ENCODE measurements at regions not wholly inside any gene's neighbourhood (a gene's known extent, or its start where the extent isn't known, plus 50 kb on each side); places are given as distances from the start of the nearest gene placed in this dataset.
A peak's percentile ranks its signal among the peaks of the same experiment; 100 is the strongest.

GRCh38 chr13:33606692-33607091 lies 211.3 kb upstream of the RFC3 start:
- Histone ChIP-seq H3K4me3 (ENCODE audit: low read depth in 1 of 3, low read length in 3 of 3) (no peak overlapping the region), H3K36me3 (ENCODE audit: control insufficient read depth in 3 of 3, insufficient read depth in 2 of 3, low read depth in 1 of 3, low read length in 3 of 3) (no peaks in the 10 kb centered on the region), H3K4me1 (ENCODE audit: control insufficient read depth in 3 of 3, insufficient read depth in 2 of 3, low read depth in 1 of 3, low read length in 2 of 3) (no peaks in the 10 kb centered on the region), H3K9me3 (ENCODE audit: control insufficient read depth in 2 of 2, insufficient read depth in 1 of 2, low read depth in 1 of 2, low read length in 1 of 2) (peaks cover 0 to 7% of the 10 kb centered on the region in 2 donors), H3K27ac (ENCODE audit: low read depth in 1 of 3, low read length in 2 of 3) (no peak overlapping the region), H3K27me3 (ENCODE audit: control insufficient read depth in 3 of 3, insufficient read depth in 3 of 3, low read length in 3 of 3) (no peaks in the 10 kb centered on the region)
- FAIRE-seq, result no peak
- 46 to 72% (median 54%) methylated on average over 7 of the region's 7 CpGs for WGBS, 3 donors
- DNase-seq, result peak; percentile 33 to 40

DNA sequence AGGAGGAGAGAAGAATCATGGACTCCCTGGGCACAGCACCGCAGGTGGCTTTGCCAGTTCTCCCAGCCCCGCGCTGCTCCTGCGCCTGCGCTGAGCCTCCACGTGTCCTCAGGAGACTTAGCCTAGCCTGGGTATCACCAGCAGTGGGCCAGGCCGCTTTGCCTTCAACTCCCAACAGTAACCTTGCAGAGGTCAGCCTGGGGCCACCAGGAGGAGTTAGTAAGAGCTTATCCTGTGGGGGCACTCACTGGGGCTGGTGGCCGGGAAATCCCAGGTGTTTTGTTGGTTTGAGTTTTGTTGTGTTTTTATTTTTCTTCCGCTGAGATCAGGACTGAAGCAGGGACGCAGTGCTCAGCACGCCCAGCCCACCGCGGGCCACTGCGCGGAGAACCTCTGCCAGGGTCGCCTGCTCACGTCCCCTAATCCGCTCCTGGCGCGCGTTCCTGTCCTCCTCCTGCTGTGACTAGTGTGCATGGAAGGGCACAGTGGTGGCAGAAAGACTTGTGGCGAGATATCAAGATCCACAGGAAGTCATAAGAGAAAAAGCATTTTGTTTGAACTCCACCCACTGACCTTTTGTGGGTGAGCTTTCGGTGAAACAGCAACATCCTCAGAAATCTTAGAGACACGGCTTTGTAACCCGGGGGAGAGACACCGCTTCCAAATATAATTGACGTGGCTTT lies 207.4 kb upstream of the RFC3 start:
- H3K27me3 ChIP-seq (ENCODE audit: control insufficient read depth in 3 of 3, insufficient read depth in 3 of 3, low read length in 3 of 3), result no peaks in the 10 kb centered on the region
- H3K4me1 ChIP-seq (ENCODE audit: control insufficient read depth in 3 of 3, insufficient read depth in 2 of 3, low read depth in 1 of 3, low read length in 2 of 3), result no peaks in the 10 kb centered on the region
- H3K4me3 ChIP-seq (ENCODE audit: low read depth in 1 of 3, low read length in 3 of 3), result peak overlapping the region in 1 of 3 donors; percentile 7
- no peaks in the 10 kb centered on the region for H3K9me3 ChIP-seq (ENCODE audit: control insufficient read depth in 2 of 2, insufficient read depth in 1 of 2, low read depth in 1 of 2, low read length in 1 of 2)
- DNase-seq (peak in 1 of 2 donors; percentile 21), FAIRE-seq (no peak)
- peak overlapping the region; percentile 22 to 78 (median 23) for H3K27ac ChIP-seq (ENCODE audit: low read depth in 1 of 3, low read length in 2 of 3)
- WGBS, 3 donors, result 73 to 87% (median 79%) methylated on average over 27 of the region's 27 CpGs
- no peaks in the 10 kb centered on the region for H3K36me3 ChIP-seq (ENCODE audit: control insufficient read depth in 3 of 3, insufficient read depth in 2 of 3, low read depth in 1 of 3, low read length in 3 of 3)

DNA sequence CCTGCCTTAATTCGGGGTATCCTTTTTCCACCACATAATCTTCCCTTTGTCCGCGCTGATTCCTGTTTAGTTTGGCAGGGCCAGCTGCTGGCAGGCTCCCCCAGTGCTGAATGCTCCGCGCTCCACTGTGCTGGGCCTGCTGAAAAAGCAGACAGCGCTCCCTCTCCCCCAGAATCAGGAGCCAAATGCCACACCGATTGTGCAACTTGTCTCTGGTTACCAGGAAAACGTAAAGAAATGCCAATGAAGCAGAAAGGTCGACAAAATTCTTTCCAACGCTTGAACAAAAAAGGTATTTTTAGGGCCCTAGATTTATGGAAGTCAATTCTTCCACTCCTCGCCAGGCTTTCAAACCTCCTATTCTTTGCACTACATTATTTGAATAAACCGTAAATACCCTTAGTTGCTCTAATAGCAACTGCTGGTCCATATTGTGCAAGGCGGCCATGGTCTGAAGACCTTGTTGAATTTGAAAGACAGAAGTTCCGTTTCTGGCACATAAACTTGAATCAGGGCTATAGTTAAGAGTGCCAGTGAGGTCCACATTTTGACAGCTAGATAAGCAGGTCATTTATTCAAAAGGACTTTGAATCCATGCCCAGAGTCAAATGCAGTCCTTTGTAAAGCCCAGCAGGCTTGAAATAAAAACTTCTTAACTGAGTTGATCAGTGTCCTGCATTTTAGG lies 206.7 kb upstream of the RFC3 start:
- FAIRE-seq (no peak), DNase-seq (peak; percentile 17 to 21)
- Histone ChIP-seq H3K4me1 (ENCODE audit: control insufficient read depth in 3 of 3, insufficient read depth in 2 of 3, low read depth in 1 of 3, low read length in 2 of 3) (no peaks in the 10 kb centered on the region), H3K27ac (ENCODE audit: low read depth in 1 of 3, low read length in 2 of 3) (peak overlapping the region in 2 of 3 donors; percentile 23 to 52), H3K27me3 (ENCODE audit: control insufficient read depth in 3 of 3, insufficient read depth in 3 of 3, low read length in 3 of 3) (no peaks in the 10 kb centered on the region), H3K4me3 (ENCODE audit: low read depth in 1 of 3, low read length in 3 of 3) (no peak overlapping the region), H3K36me3 (ENCODE audit: control insufficient read depth in 3 of 3, insufficient read depth in 2 of 3, low read depth in 1 of 3, low read length in 3 of 3) (no peaks in the 10 kb centered on the region), H3K9me3 (ENCODE audit: control insufficient read depth in 2 of 2, insufficient read depth in 1 of 2, low read depth in 1 of 2, low read length in 1 of 2) (no peaks in the 10 kb centered on the region)
- 67 to 78% (median 70%) methylated on average over 14 of the region's 14 CpGs for WGBS, 3 donors

- Histone ChIP-seq H3K36me3 (ENCODE audit: control insufficient read depth in 3 of 3, insufficient read depth in 2 of 3, low read depth in 1 of 3, low read length in 3 of 3) (no peaks in the 10 kb centered on the region), H3K9me3 (ENCODE audit: control insufficient read depth in 2 of 2, insufficient read depth in 1 of 2, low read depth in 1 of 2, low read length in 1 of 2) (no peaks in the 10 kb centered on the region), H3K4me1 (ENCODE audit: control insufficient read depth in 3 of 3, insufficient read depth in 2 of 3, low read depth in 1 of 3, low read length in 2 of 3) (no peaks in the 10 kb centered on the region), H3K27ac (ENCODE audit: low read depth in 1 of 3, low read length in 2 of 3) (no peak overlapping the region), H3K4me3 (ENCODE audit: low read depth in 1 of 3, low read length in 3 of 3) (no peak overlapping the region), H3K27me3 (ENCODE audit: control insufficient read depth in 3 of 3, insufficient read depth in 3 of 3, low read length in 3 of 3) (no peaks in the 10 kb centered on the region)
- 79 to 85% (median 81%) methylated on average over 4 of the region's 4 CpGs for WGBS, 3 donors
- no peak for DNase-seq
- FAIRE-seq, result no peak
Observed at GRCh38 chr13:33612641-33613638, 205.0 kb upstream of the RFC3 start.

GRCh38 chr13:33615436-33615835 lies 202.5 kb upstream of the RFC3 start:
- H3K27me3 ChIP-seq (ENCODE audit: control insufficient read depth in 3 of 3, insufficient read depth in 3 of 3, low read length in 3 of 3), result no peaks in the 10 kb centered on the region
- 80 to 89% (median 88%) methylated on average over 2 of the region's 2 CpGs for WGBS, 3 donors
- FAIRE-seq, result no peak

DNA sequence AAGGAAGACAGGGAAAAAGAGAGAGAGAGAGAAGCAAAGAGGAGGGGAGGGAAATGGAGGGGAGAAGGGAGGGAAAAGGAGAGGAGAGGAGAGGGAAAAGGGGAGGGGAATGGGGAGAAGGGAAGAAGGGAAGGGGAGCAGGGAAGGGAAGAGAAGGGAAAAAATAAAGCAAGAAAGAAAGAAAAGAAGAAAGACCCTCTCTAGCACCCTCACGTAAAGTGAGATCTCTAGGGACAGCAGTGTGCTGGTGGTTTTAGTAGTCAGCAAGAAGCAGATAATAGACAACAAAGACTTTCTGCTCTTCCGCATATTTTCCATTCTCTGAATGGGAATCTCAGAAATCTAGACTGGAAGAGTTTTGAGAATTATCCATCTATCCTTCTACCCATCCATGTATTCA lies 201.8 kb upstream of the RFC3 start:
- Histone ChIP-seq H3K9me3 (ENCODE audit: control insufficient read depth in 2 of 2, insufficient read depth in 1 of 2, low read depth in 1 of 2, low read length in 1 of 2) (no peaks in the 10 kb centered on the region), H3K4me3 (ENCODE audit: low read depth in 1 of 3, low read length in 3 of 3) (no peak overlapping the region), H3K27ac (ENCODE audit: low read depth in 1 of 3, low read length in 2 of 3) (no peak overlapping the region), H3K27me3 (ENCODE audit: control insufficient read depth in 3 of 3, insufficient read depth in 3 of 3, low read length in 3 of 3) (no peaks in the 10 kb centered on the region), H3K4me1 (ENCODE audit: control insufficient read depth in 3 of 3, insufficient read depth in 2 of 3, low read depth in 1 of 3, low read length in 2 of 3) (no peaks in the 10 kb centered on the region), H3K36me3 (ENCODE audit: control insufficient read depth in 3 of 3, insufficient read depth in 2 of 3, low read depth in 1 of 3, low read length in 3 of 3) (no peaks in the 10 kb centered on the region)
- DNase-seq (no peak), FAIRE-seq (no peak)
- WGBS, 3 donors, result 94 to 98% (median 97%) methylated on average over 2 of the region's 2 CpGs

More at GRCh38 chr13:33615436-33615835, 202.5 kb upstream of the RFC3 start:
- Histone ChIP-seq H3K4me3 (ENCODE audit: low read depth in 1 of 3, low read length in 3 of 3) (no peak overlapping the region), H3K27ac (ENCODE audit: low read depth in 1 of 3, low read length in 2 of 3) (no peak overlapping the region), H3K9me3 (ENCODE audit: control insufficient read depth in 2 of 2, insufficient read depth in 1 of 2, low read depth in 1 of 2, low read length in 1 of 2) (no peaks in the 10 kb centered on the region), H3K4me1 (ENCODE audit: control insufficient read depth in 3 of 3, insufficient read depth in 2 of 3, low read depth in 1 of 3, low read length in 2 of 3) (no peaks in the 10 kb centered on the region), H3K36me3 (ENCODE audit: control insufficient read depth in 3 of 3, insufficient read depth in 2 of 3, low read depth in 1 of 3, low read length in 3 of 3) (no peaks in the 10 kb centered on the region)
- no peak for DNase-seq

DNA sequence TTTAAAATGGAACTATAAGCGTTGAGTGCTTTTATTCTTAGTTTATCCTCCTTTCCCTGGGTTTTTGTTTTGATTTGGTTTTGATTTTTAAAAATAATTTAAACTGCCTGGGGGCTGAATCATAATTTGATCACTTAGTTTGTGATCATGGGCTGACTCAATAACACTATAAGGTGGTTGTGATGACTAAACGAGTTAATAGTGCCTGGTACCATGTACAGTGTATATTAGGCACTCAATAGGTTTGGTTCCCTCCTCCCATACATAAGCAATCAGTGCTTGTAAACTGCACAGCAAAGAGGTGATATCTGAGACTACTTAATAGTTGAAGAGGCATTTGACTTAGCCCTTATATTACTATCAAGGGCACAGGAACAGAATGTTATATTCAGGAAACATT lies 200.9 kb upstream of the RFC3 start:
- H3K4me1 ChIP-seq (ENCODE audit: control insufficient read depth in 3 of 3, insufficient read depth in 2 of 3, low read depth in 1 of 3, low read length in 2 of 3), result no peaks in the 10 kb centered on the region
- H3K9me3 ChIP-seq (ENCODE audit: control insufficient read depth in 2 of 2, insufficient read depth in 1 of 2, low read depth in 1 of 2, low read length in 1 of 2), result no peaks in the 10 kb centered on the region
- no peak for DNase-seq
- H3K36me3 ChIP-seq (ENCODE audit: control insufficient read depth in 3 of 3, insufficient read depth in 2 of 3, low read depth in 1 of 3, low read length in 3 of 3), result no peaks in the 10 kb centered on the region
- no peak overlapping the region for H3K27ac ChIP-seq (ENCODE audit: low read depth in 1 of 3, low read length in 2 of 3)
- 86 to 93% (median 89%) methylated on average over 2 of the region's 2 CpGs for WGBS, 3 donors
- FAIRE-seq, result no peak
- H3K27me3 ChIP-seq (ENCODE audit: control insufficient read depth in 3 of 3, insufficient read depth in 3 of 3, low read length in 3 of 3), result no peaks in the 10 kb centered on the region
- H3K4me3 ChIP-seq (ENCODE audit: low read depth in 1 of 3, low read length in 3 of 3), result no peak overlapping the region

- Histone ChIP-seq H3K4me3 (ENCODE audit: low read depth in 1 of 3, low read length in 3 of 3) (no peak overlapping the region), H3K36me3 (ENCODE audit: control insufficient read depth in 3 of 3, insufficient read depth in 2 of 3, low read depth in 1 of 3, low read length in 3 of 3) (no peaks in the 10 kb centered on the region), H3K27ac (ENCODE audit: low read depth in 1 of 3, low read length in 2 of 3) (no peak overlapping the region), H3K9me3 (ENCODE audit: control insufficient read depth in 2 of 2, insufficient read depth in 1 of 2, low read depth in 1 of 2, low read length in 1 of 2) (no peaks in the 10 kb centered on the region), H3K27me3 (ENCODE audit: control insufficient read depth in 3 of 3, insufficient read depth in 3 of 3, low read length in 3 of 3) (no peaks in the 10 kb centered on the region), H3K4me1 (ENCODE audit: control insufficient read depth in 3 of 3, insufficient read depth in 2 of 3, low read depth in 1 of 3, low read length in 2 of 3) (no peaks in the 10 kb centered on the region)
- 92 to 97% (median 94%) methylated on average over 3 of the region's 3 CpGs for WGBS, 3 donors
- FAIRE-seq (no peak), DNase-seq (no peak)
Observed at GRCh38 chr13:33624253-33624652, 193.7 kb upstream of the RFC3 start.

Measured in small intestine (tissue), 7 donors.